ENCODE measurements at regions not wholly inside any gene's neighbourhood (a gene's known extent, or its start where the extent isn't known, plus 50 kb on each side); places are given as distances from the start of the nearest gene placed in this dataset.

DNA sequence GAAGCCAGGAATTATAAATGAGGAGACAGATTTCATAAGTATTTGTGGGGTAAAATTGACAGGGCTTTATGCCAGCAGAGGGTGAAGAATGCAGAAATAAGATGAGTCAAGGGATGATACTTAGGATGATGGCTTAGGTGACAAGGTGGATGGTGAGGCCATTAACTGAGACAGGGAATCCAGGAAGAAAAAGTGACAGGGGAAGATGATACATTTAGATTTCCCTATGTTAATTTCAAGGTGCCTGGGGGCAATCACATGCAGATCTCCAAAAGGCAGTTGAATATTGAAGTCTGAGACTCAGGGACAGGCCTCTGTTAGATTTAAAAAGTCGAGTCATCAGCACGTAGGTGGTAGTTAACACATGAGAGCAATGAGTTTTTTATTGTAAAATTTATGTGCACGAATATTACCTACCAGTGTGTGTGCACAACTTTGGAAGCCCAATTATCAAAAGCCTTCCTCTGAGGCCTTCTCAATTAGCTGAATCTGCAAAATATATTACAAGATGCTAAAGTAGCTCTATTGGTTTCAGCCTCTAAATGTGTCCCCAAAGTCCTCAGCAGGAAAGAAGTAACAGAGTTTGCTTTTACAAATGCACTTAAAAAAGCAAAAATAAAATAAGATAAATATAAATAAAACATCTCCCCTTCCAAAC is 67.9 kb upstream of the CHL1 start:
- TF ChIP-seq, protein P1, sequence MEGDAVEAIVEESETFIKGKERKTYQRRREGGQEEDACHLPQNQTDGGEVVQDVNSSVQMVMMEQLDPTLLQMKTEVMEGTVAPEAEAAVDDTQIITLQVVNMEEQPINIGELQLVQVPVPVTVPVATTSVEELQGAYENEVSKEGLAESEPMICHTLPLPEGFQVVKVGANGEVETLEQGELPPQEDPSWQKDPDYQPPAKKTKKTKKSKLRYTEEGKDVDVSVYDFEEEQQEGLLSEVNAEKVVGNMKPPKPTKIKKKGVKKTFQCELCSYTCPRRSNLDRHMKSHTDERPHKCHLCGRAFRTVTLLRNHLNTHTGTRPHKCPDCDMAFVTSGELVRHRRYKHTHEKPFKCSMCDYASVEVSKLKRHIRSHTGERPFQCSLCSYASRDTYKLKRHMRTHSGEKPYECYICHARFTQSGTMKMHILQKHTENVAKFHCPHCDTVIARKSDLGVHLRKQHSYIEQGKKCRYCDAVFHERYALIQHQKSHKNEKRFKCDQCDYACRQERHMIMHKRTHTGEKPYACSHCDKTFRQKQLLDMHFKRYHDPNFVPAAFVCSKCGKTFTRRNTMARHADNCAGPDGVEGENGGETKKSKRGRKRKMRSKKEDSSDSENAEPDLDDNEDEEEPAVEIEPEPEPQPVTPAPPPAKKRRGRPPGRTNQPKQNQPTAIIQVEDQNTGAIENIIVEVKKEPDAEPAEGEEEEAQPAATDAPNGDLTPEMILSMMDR (IDR thresholded peaks at IDR 0.05), result no peak
- TF ChIP-seq POLR2A (IDR thresholded peaks at IDR 0.05), result no peak

Measured in esophagus squamous epithelium (tissue), 4 donors.